GM23338 (cell line): ENCODE measurements at regions not wholly inside any gene's neighbourhood (a gene's known extent, or its start where the extent isn't known, plus 50 kb on each side); places are given as distances from the start of the nearest gene placed in this dataset.
"Not testable (repeated sequence)": the region's sequence is repeated elsewhere in the genome, so short reads cannot be mapped to it uniquely, and the experiment has no call there.

ENCODE experiments used
- CREB1 ChIP-seq: fragments of 250-450 bp; sonication (Bioruptor Pico); IDR thresholded peaks from 2 replicates; pipeline ENCODE4 v1.5.0; 2020; ENCODE audit warnings: low read depth, mild to moderate bottlenecking, moderate library complexity
- CTCF ChIP-seq, 2 experiments: fragments of 200-600 bp in 1 of 2; sonication (generic) in 1 of 2; conservative IDR thresholded peaks; 2 replicates each; pipeline versions ENCODE4 v1.5.1 to v1.6.1; 2016 to 2017; ENCODE audit warnings: antibody characterized with exemption in 2 of 2, low read depth in 2 of 2, mild to moderate bottlenecking in 2 of 2, moderate library complexity in 1 of 2
- ETS1 ChIP-seq: IDR thresholded peaks from 2 replicates; pipeline ENCODE4 v1.6.1; 2016; ENCODE audit warnings: antibody characterized with exemption
- JUNB ChIP-seq: IDR thresholded peaks from one replicate; pipeline ENCODE4 v1.6.1; 2016; ENCODE audit warnings: antibody characterized with exemption; ENCODE audit not compliant: unreplicated experiment
- POLR2AphosphoS5 ChIP-seq: IDR thresholded peaks from 2 replicates; pipeline ENCODE4 v1.6.1; 2016; ENCODE audit warnings: antibody characterized with exemption, low read depth
- STAT1 ChIP-seq: IDR thresholded peaks from one replicate; pipeline ENCODE4 v1.6.1; 2016; ENCODE audit warnings: antibody characterized with exemption; ENCODE audit not compliant: unreplicated experiment

GRCh38 chrX:65850821-65851220 is 183.4 kb downstream of the MSN start:
- not testable (repeated sequence) for TF ChIP-seq STAT1; CTCF (conservative IDR thresholded peaks at IDR 0.05; ENCODE audit: low read depth in 2 of 2); POLR2AphosphoS5; ETS1; CREB1 (CRISPR knock-in tag); JUNB
